ENCODE measurements at regions not wholly inside any gene's neighbourhood (a gene's known extent, or its start where the extent isn't known, plus 50 kb on each side); places are given as distances from the start of the nearest gene placed in this dataset.

- TF ChIP-seq CTCF (IDR thresholded peaks at IDR 0.05) (no peak), EP300 (IDR thresholded peaks at IDR 0.05; ENCODE audit: low read depth) (no peak), POLR2AphosphoS5 (IDR thresholded peaks at IDR 0.05) (no peak)
These were observed 187.8 kb downstream of the BCOR start for GRCh38 chrX:39909996-39910395.

Measured in transverse colon (tissue), 4 donors.